ENCODE measurements at regions not wholly inside any gene's neighbourhood (a gene's known extent, or its start where the extent isn't known, plus 50 kb on each side); places are given as distances from the start of the nearest gene placed in this dataset.

DNA sequence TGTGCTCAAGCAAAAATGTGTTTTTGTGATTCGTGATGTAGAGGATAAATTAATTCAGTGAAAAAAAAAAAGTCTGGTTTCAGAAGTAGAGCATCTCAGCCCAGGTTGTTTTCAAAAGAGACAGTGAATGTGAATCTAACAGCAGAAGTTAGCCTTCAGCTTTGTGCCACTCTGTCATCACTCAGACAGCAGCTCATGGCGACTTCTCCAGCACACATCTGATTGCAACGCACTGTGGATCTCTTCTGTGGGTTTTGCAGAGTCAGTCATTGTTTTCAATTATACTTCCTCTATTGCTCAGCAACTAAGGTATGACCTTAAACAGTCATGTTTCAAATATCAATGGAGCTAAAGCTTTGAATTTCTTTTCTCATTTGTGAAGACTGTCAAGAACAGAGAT, 335.5 kb upstream of the POU3F2 start:
- TF ChIP-seq, protein P1, sequence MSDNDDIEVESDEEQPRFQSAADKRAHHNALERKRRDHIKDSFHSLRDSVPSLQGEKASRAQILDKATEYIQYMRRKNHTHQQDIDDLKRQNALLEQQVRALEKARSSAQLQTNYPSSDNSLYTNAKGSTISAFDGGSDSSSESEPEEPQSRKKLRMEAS (IDR thresholded peaks at IDR 0.05): no peak
- TF ChIP-seq, protein P2, sequence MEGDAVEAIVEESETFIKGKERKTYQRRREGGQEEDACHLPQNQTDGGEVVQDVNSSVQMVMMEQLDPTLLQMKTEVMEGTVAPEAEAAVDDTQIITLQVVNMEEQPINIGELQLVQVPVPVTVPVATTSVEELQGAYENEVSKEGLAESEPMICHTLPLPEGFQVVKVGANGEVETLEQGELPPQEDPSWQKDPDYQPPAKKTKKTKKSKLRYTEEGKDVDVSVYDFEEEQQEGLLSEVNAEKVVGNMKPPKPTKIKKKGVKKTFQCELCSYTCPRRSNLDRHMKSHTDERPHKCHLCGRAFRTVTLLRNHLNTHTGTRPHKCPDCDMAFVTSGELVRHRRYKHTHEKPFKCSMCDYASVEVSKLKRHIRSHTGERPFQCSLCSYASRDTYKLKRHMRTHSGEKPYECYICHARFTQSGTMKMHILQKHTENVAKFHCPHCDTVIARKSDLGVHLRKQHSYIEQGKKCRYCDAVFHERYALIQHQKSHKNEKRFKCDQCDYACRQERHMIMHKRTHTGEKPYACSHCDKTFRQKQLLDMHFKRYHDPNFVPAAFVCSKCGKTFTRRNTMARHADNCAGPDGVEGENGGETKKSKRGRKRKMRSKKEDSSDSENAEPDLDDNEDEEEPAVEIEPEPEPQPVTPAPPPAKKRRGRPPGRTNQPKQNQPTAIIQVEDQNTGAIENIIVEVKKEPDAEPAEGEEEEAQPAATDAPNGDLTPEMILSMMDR (IDR thresholded peaks at IDR 0.05 in 2 of 3, conservative IDR thresholded peaks at IDR 0.05 in 1 of 3; ENCODE audit: borderline replicate concordance in 1 of 3, insufficient read depth in 1 of 3, low read depth in 2 of 3, low read length in 2 of 3): no peak
- no peak for TF ChIP-seq POLR2AphosphoS5 (IDR thresholded peaks at IDR 0.05; ENCODE audit: low read depth, low read length)
- TF ChIP-seq POLR2A (IDR thresholded peaks at IDR 0.05; ENCODE audit: borderline replicate concordance, extremely low read depth, insufficient read depth, insufficient read length): no peak
- TF ChIP-seq ZFX (IDR thresholded peaks at IDR 0.05): no peak
- TF ChIP-seq YY1 (IDR thresholded peaks at IDR 0.05; ENCODE audit: extremely low read depth, insufficient replicate concordance, low read depth, low read length): no peak
- no peak for TF ChIP-seq SP1 (IDR thresholded peaks at IDR 0.05; ENCODE audit: low read depth)
- TF ChIP-seq, protein P3, sequence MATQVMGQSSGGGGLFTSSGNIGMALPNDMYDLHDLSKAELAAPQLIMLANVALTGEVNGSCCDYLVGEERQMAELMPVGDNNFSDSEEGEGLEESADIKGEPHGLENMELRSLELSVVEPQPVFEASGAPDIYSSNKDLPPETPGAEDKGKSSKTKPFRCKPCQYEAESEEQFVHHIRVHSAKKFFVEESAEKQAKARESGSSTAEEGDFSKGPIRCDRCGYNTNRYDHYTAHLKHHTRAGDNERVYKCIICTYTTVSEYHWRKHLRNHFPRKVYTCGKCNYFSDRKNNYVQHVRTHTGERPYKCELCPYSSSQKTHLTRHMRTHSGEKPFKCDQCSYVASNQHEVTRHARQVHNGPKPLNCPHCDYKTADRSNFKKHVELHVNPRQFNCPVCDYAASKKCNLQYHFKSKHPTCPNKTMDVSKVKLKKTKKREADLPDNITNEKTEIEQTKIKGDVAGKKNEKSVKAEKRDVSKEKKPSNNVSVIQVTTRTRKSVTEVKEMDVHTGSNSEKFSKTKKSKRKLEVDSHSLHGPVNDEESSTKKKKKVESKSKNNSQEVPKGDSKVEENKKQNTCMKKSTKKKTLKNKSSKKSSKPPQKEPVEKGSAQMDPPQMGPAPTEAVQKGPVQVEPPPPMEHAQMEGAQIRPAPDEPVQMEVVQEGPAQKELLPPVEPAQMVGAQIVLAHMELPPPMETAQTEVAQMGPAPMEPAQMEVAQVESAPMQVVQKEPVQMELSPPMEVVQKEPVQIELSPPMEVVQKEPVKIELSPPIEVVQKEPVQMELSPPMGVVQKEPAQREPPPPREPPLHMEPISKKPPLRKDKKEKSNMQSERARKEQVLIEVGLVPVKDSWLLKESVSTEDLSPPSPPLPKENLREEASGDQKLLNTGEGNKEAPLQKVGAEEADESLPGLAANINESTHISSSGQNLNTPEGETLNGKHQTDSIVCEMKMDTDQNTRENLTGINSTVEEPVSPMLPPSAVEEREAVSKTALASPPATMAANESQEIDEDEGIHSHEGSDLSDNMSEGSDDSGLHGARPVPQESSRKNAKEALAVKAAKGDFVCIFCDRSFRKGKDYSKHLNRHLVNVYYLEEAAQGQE (IDR thresholded peaks at IDR 0.05; ENCODE audit: low read depth): no peak
- TF ChIP-seq ZNF274 (IDR thresholded peaks at IDR 0.05; ENCODE audit: low read depth, low read length): no peak
- no peak for TF ChIP-seq SRF (IDR thresholded peaks at IDR 0.05; ENCODE audit: low read depth)
- TF ChIP-seq SIN3A (IDR thresholded peaks at IDR 0.05; ENCODE audit: low read depth): no peak
- no peak for TF ChIP-seq EZH2 (IDR thresholded peaks at IDR 0.05)
- TF ChIP-seq TCF7L2 (IDR thresholded peaks at IDR 0.05; ENCODE audit: borderline replicate concordance, extremely low read depth, insufficient read depth, insufficient read length): no peak
- TF ChIP-seq JUND (IDR thresholded peaks at IDR 0.05): no peak

Measured in HCT116 (cell line).